ENCODE measurements at regions not wholly inside any gene's neighbourhood (a gene's known extent, or its start where the extent isn't known, plus 50 kb on each side); places are given as distances from the start of the nearest gene placed in this dataset.

DNA sequence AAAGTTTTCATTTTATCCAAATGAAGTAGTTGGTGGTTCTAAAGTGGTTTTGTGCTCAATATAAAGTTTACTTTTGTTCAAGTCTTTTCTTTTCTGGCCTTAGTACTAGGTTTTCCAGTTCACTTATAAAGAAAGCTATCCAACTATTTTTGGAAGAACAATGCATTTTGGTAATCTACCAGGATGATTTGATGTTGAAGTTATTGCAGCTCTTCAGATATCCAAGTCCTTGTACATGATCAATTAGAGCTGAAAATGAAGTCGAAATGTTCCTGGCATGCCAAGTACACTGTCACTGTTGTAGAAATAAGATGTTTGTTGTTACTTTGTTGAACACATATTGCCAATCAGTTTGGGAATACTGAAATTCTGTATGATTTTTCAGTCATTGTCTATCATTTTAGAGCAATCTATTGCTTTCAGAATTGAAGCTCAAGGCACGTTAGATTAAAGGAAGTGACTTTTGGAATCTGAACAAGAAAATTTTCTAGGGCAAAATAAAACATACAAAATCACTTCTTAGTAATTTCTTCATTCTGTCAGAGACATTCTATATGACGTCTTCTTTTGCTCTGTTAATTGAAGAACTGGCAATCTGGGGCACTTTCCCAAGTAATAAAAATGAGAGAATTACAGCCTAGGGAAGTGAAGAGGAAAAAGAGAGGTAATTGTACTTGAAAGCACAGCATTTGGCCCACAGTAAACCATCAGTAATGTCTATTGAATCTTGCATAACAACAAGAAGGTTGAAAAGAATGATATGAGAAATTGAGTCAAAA, 232.3 kb downstream of the MREG start:
- in situ Hi-C loops (cut with HindIII; ENCODE audit: extremely low pct_ligation_motif_present, low pct_unique_long_range_greater_than_20kb): no loop called here

More for the DNA sequence above, 232.3 kb downstream of the MREG start:
- ATAC-seq (no peak), DNase-seq (ENCODE audit: low spot score) (no peak), FAIRE-seq (no peak)
- Histone ChIP-seq H4K20me1 (ENCODE audit: insufficient read depth, low read length) (no peaks in the 10 kb centered on the region), H3K9ac (ENCODE audit: insufficient read depth, low read depth, low read length) (no peak overlapping the region), H3K36me3 (replicated peaks in 1 of 2; ENCODE audit: control insufficient read depth in 1 of 2, insufficient read depth in 2 of 2, low read length in 2 of 2) (no peaks in the 10 kb centered on the region), H3K27ac (ENCODE audit: extremely low read length, insufficient read depth, low read length) (no peak overlapping the region), H3K9me3 (ENCODE audit: low read length) (no peaks in the 10 kb centered on the region), H3K79me2 (ENCODE audit: insufficient read depth, low read length) (no peaks in the 10 kb centered on the region), H3K27me3 (ENCODE audit: control insufficient read depth in 1 of 2, insufficient read depth in 2 of 2, low read length in 2 of 2) (no peaks in the 10 kb centered on the region), H2AFZ (ENCODE audit: low read length) (no peak overlapping the region), H3K4me3 (replicated peaks in 1 of 3; ENCODE audit: insufficient read depth in 1 of 3, low read depth in 2 of 3, low read length in 3 of 3) (no peak overlapping the region), H3K4me2 (ENCODE audit: low read depth, low read length) (no peak overlapping the region), H3K4me1 (ENCODE audit: insufficient read depth, low read length) (peaks cover 15% of the 10 kb centered on the region)
- no TSS peak for BruUV-seq (replicated peaks)
- TF ChIP-seq, protein P1, sequence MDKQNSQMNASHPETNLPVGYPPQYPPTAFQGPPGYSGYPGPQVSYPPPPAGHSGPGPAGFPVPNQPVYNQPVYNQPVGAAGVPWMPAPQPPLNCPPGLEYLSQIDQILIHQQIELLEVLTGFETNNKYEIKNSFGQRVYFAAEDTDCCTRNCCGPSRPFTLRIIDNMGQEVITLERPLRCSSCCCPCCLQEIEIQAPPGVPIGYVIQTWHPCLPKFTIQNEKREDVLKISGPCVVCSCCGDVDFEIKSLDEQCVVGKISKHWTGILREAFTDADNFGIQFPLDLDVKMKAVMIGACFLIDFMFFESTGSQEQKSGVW (CRISPR knock-in tag; IDR thresholded peaks at IDR 0.05; ENCODE audit: borderline replicate concordance): no peak
- TF ChIP-seq PLRG1 (conservative IDR thresholded peaks at IDR 0.05): no peak
- TF ChIP-seq TOPORS (CRISPR knock-in tag; IDR thresholded peaks at IDR 0.05): no peak
- TF ChIP-seq ATF7-NPFF (CRISPR knock-in tag; IDR thresholded peaks at IDR 0.05; ENCODE audit: low read depth): no peak
- TF ChIP-seq STAT5B (CRISPR knock-in tag; IDR thresholded peaks at IDR 0.05): no peak
- no peak for TF ChIP-seq ZNF766 (CRISPR knock-in tag; IDR thresholded peaks at IDR 0.05; ENCODE audit: borderline replicate concordance)
- no peak for TF ChIP-seq ZNF558 (CRISPR knock-in tag; IDR thresholded peaks at IDR 0.05; ENCODE audit: borderline replicate concordance)
- TF ChIP-seq SP140L (CRISPR knock-in tag; IDR thresholded peaks at IDR 0.05; ENCODE audit: borderline replicate concordance): no peak
- no peak for TF ChIP-seq SYNCRIP (IDR thresholded peaks at IDR 0.05; ENCODE audit: insufficient read depth, low read depth, low read length)
- no peak for TF ChIP-seq ZNF672 (CRISPR knock-in tag; IDR thresholded peaks at IDR 0.05)
- TF ChIP-seq ZNF879 (CRISPR knock-in tag; IDR thresholded peaks at IDR 0.05): no peak
- TF ChIP-seq SIX4 (CRISPR knock-in tag; IDR thresholded peaks at IDR 0.05): no peak
- TF ChIP-seq, protein P2, sequence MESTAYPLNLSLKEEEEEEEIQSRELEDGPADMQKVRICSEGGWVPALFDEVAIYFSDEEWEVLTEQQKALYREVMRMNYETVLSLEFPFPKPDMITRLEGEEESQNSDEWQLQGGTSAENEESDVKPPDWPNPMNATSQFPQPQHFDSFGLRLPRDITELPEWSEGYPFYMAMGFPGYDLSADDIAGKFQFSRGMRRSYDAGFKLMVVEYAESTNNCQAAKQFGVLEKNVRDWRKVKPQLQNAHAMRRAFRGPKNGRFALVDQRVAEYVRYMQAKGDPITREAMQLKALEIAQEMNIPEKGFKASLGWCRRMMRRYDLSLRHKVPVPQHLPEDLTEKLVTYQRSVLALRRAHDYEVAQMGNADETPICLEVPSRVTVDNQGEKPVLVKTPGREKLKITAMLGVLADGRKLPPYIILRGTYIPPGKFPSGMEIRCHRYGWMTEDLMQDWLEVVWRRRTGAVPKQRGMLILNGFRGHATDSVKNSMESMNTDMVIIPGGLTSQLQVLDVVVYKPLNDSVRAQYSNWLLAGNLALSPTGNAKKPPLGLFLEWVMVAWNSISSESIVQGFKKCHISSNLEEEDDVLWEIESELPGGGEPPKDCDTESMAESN (CRISPR knock-in tag; conservative IDR thresholded peaks at IDR 0.05): no peak
- no peak for TF ChIP-seq SMARCC2 (IDR thresholded peaks at IDR 0.05)
- TF ChIP-seq, protein P3, sequence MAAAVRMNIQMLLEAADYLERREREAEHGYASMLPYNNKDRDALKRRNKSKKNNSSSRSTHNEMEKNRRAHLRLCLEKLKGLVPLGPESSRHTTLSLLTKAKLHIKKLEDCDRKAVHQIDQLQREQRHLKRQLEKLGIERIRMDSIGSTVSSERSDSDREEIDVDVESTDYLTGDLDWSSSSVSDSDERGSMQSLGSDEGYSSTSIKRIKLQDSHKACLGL (CRISPR knock-in tag; IDR thresholded peaks at IDR 0.05): no peak
- no peak for TF ChIP-seq STAG1 (CRISPR knock-in tag; IDR thresholded peaks at IDR 0.05)
- TF ChIP-seq, protein P4, sequence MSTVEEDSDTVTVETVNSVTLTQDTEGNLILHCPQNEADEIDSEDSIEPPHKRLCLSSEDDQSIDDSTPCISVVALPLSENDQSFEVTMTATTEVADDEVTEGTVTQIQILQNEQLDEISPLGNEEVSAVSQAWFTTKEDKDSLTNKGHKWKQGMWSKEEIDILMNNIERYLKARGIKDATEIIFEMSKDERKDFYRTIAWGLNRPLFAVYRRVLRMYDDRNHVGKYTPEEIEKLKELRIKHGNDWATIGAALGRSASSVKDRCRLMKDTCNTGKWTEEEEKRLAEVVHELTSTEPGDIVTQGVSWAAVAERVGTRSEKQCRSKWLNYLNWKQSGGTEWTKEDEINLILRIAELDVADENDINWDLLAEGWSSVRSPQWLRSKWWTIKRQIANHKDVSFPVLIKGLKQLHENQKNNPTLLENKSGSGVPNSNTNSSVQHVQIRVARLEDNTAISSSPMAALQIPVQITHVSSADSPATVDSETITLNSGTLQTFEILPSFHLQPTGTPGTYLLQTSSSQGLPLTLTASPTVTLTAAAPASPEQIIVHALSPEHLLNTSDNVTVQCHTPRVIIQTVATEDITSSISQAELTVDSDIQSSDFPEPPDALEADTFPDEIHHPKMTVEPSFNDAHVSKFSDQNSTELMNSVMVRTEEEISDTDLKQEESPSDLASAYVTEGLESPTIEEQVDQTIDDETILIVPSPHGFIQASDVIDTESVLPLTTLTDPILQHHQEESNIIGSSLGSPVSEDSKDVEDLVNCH (CRISPR knock-in tag; IDR thresholded peaks at IDR 0.05): no peak
- no peak for TF ChIP-seq MTA3 (CRISPR knock-in tag; IDR thresholded peaks at IDR 0.05)
- no peak for TF ChIP-seq ZFP82 (CRISPR knock-in tag; IDR thresholded peaks at IDR 0.05; ENCODE audit: borderline replicate concordance)
- ChIA-PET CTCF (ENCODE audit: low intra/inter-chr PET ratio, low total read pairs) (no interaction called here), POLR2A (interaction anchor here (1.2 kb wide), 1 partner anchor 32 kb away, joined by 3 read pairs; no protein-coding TSS in a partner anchor)
- intact Hi-C loops (cut with micrococcal nuclease; ENCODE audit: unreplicated experiment): no loop called here
- 90% methylated on average over 3 of the region's 3 CpGs for WGBS (ENCODE audit: low lambda C conversion rate)

Data from HepG2 (cell line).